Colon (tissue), 2 donors: ENCODE measurements at regions not wholly inside any gene's neighbourhood (a gene's known extent, or its start where the extent isn't known, plus 50 kb on each side); places are given as distances from the start of the nearest gene placed in this dataset.
"Not testable (repeated sequence)": the region's sequence is repeated elsewhere in the genome, so short reads cannot be mapped to it uniquely, and the experiment has no call there.

ENCODE experiments used
- FAIRE-seq: peaks from 2 replicates; lab custom pipeline; 2012; peaks lifted over from hg19 to GRCh38; lab: Jason Lieb, UNC
- donor health status: control.
- donor health status: control.

GRCh38 chrX:87961471-87961870 lies 443.9 kb downstream of the KLHL4 start:
- no peak for FAIRE-seq

GRCh38 chrX:87968118-87968517 lies 450.5 kb downstream of the KLHL4 start:
- peak; percentile 49 for FAIRE-seq

- not testable (repeated sequence) for FAIRE-seq
These were observed 454.5 kb downstream of the KLHL4 start for GRCh38 chrX:87972121-87972520.

- FAIRE-seq: no peak
These were observed 457.8 kb downstream of the KLHL4 start for GRCh38 chrX:87975365-87975764.

- not testable (repeated sequence) for FAIRE-seq
These were observed 490.3 kb downstream of the KLHL4 start for GRCh38 chrX:88007873-88008272.

GRCh38 chrX:88024022-88024421 lies 506.4 kb downstream of the KLHL4 start:
- peak; percentile 68 for FAIRE-seq

GRCh38 chrX:88072339-88073030 lies 554.9 kb downstream of the KLHL4 start:
- no peak for FAIRE-seq

GRCh38 chrX:88101968-88102367 lies 584.4 kb downstream of the KLHL4 start:
- FAIRE-seq: no peak

GRCh38 chrX:88135735-88136134 lies 611.3 kb upstream of the CPXCR1 start:
- FAIRE-seq: peak; percentile 53

- no peak for FAIRE-seq
These were observed 610.7 kb upstream of the CPXCR1 start for GRCh38 chrX:88136328-88136727.

GRCh38 chrX:88146577-88146976 lies 600.4 kb upstream of the CPXCR1 start:
- peak; percentile 85 for FAIRE-seq

- FAIRE-seq: no peak
These were observed 576.5 kb upstream of the CPXCR1 start for GRCh38 chrX:88170553-88170952.

- FAIRE-seq: not testable (repeated sequence)
These were observed 573.0 kb upstream of the CPXCR1 start for GRCh38 chrX:88173932-88174440.

GRCh38 chrX:88202149-88202548 lies 544.9 kb upstream of the CPXCR1 start:
- no peak for FAIRE-seq

- no peak for FAIRE-seq
These were observed 503.0 kb upstream of the CPXCR1 start for GRCh38 chrX:88244066-88244465.

- FAIRE-seq: no peak
These were observed 462.2 kb upstream of the CPXCR1 start for GRCh38 chrX:88284844-88285243.

- not testable (repeated sequence) for FAIRE-seq
These were observed 433.1 kb upstream of the CPXCR1 start for GRCh38 chrX:88313972-88314371.

GRCh38 chrX:88325634-88326033 lies 421.4 kb upstream of the CPXCR1 start:
- FAIRE-seq: no peak

GRCh38 chrX:88355252-88355651 lies 391.8 kb upstream of the CPXCR1 start:
- no peak for FAIRE-seq

- FAIRE-seq: no peak
These were observed 380.7 kb upstream of the CPXCR1 start for GRCh38 chrX:88366314-88366713.

GRCh38 chrX:88378406-88378805 lies 368.6 kb upstream of the CPXCR1 start:
- FAIRE-seq: peak; percentile 78

- peak; percentile 84 for FAIRE-seq
These were observed 349.5 kb upstream of the CPXCR1 start for GRCh38 chrX:88397551-88397950.

- no peak for FAIRE-seq
These were observed 331.0 kb upstream of the CPXCR1 start for GRCh38 chrX:88416002-88416401.

- FAIRE-seq: no peak
These were observed 330.1 kb upstream of the CPXCR1 start for GRCh38 chrX:88416965-88417364.
